ENCODE measurements at regions not wholly inside any gene's neighbourhood (a gene's known extent, or its start where the extent isn't known, plus 50 kb on each side); places are given as distances from the start of the nearest gene placed in this dataset.

- Histone ChIP-seq H3K27me3 (ENCODE audit: control insufficient read depth, insufficient read depth, low read length) (no peaks in the 10 kb centered on the region), H3K36me3 (ENCODE audit: control insufficient read depth, insufficient read depth, low read length) (no peaks in the 10 kb centered on the region), H3K4me3 (ENCODE audit: low read depth, low read length) (no peak overlapping the region)
- TF ChIP-seq CTCF (IDR thresholded peaks at IDR 0.05; ENCODE audit: insufficient read depth, low read length, poor library complexity, severe bottlenecking) = no peak
- no peak for DNase-seq (ENCODE audit: low read depth)
These were observed 240.6 kb downstream of the OTOL1 start for GRCh38 chr3:161737171-161737570.

GRCh38 chr3:161740421-161740820 lies 243.8 kb downstream of the OTOL1 start:
- H3K36me3 ChIP-seq (ENCODE audit: control insufficient read depth, insufficient read depth, low read length) = no peaks in the 10 kb centered on the region
- TF ChIP-seq CTCF (IDR thresholded peaks at IDR 0.05; ENCODE audit: insufficient read depth, low read length, poor library complexity, severe bottlenecking) = no peak
- H3K27me3 ChIP-seq (ENCODE audit: control insufficient read depth, insufficient read depth, low read length) = no peaks in the 10 kb centered on the region
- H3K4me3 ChIP-seq (ENCODE audit: low read depth, low read length) = no peak overlapping the region
- DNase-seq (ENCODE audit: low read depth) = no peak

GRCh38 chr3:161744366-161744765 lies 247.8 kb downstream of the OTOL1 start:
- H3K27me3 ChIP-seq (ENCODE audit: control insufficient read depth, insufficient read depth, low read length) = no peaks in the 10 kb centered on the region
- no peaks in the 10 kb centered on the region for H3K36me3 ChIP-seq (ENCODE audit: control insufficient read depth, insufficient read depth, low read length)
- no peak for TF ChIP-seq CTCF (IDR thresholded peaks at IDR 0.05; ENCODE audit: insufficient read depth, low read length, poor library complexity, severe bottlenecking)
- no peak overlapping the region for H3K4me3 ChIP-seq (ENCODE audit: low read depth, low read length)
- no peak for DNase-seq (ENCODE audit: low read depth)

- TF ChIP-seq CTCF (IDR thresholded peaks at IDR 0.05; ENCODE audit: insufficient read depth, low read length, poor library complexity, severe bottlenecking) = no peak
- no peak for DNase-seq (ENCODE audit: low read depth)
- Histone ChIP-seq H3K4me3 (ENCODE audit: low read depth, low read length) (no peak overlapping the region), H3K27me3 (ENCODE audit: control insufficient read depth, insufficient read depth, low read length) (no peaks in the 10 kb centered on the region), H3K36me3 (ENCODE audit: control insufficient read depth, insufficient read depth, low read length) (no peaks in the 10 kb centered on the region)
These were observed 249.1 kb downstream of the OTOL1 start for GRCh38 chr3:161745741-161746140.

GRCh38 chr3:161748049-161748448 lies 251.4 kb downstream of the OTOL1 start:
- no peak for DNase-seq (ENCODE audit: low read depth)
- TF ChIP-seq CTCF (IDR thresholded peaks at IDR 0.05; ENCODE audit: insufficient read depth, low read length, poor library complexity, severe bottlenecking) = no peak
- no peak overlapping the region for H3K4me3 ChIP-seq (ENCODE audit: low read depth, low read length)

GRCh38 chr3:161754420-161755053 lies 257.9 kb downstream of the OTOL1 start:
- H3K27me3 ChIP-seq (ENCODE audit: control insufficient read depth, insufficient read depth, low read length) = no peaks in the 10 kb centered on the region
- DNase-seq (ENCODE audit: low read depth) = no peak
- TF ChIP-seq CTCF (IDR thresholded peaks at IDR 0.05; ENCODE audit: insufficient read depth, low read length, poor library complexity, severe bottlenecking) = no peak
- no peak overlapping the region for H3K4me3 ChIP-seq (ENCODE audit: low read depth, low read length)
- H3K36me3 ChIP-seq (ENCODE audit: control insufficient read depth, insufficient read depth, low read length) = no peaks in the 10 kb centered on the region

More at GRCh38 chr3:161748049-161748448, 251.4 kb downstream of the OTOL1 start:
- H3K36me3 ChIP-seq (ENCODE audit: control insufficient read depth, insufficient read depth, low read length) = no peaks in the 10 kb centered on the region
- H3K27me3 ChIP-seq (ENCODE audit: control insufficient read depth, insufficient read depth, low read length) = no peaks in the 10 kb centered on the region
